ENCODE measurements at regions not wholly inside any gene's neighbourhood (a gene's known extent, or its start where the extent isn't known, plus 50 kb on each side); places are given as distances from the start of the nearest gene placed in this dataset.

GRCh38 chr2:228869636-228870264 lies 401.3 kb downstream of the PID1 start:
- H3K27ac ChIP-seq (ENCODE audit: low read depth in 1 of 2, low read length in 2 of 2): no peak overlapping the region
- Mint-ChIP-seq H3K36me3 (no peaks in the 10 kb centered on the region), H3K9me3 (peaks cover 2 to 17% (median 7%) of the 10 kb centered on the region in 7 donors), H3K27ac (no peak overlapping the region), H3K4me3 (no peak overlapping the region), H3K4me1 (no peaks in the 10 kb centered on the region), H3K27me3 (ENCODE audit: low read depth in 3 of 3) (peaks cover 0 to 2% (median 0%) of the 10 kb centered on the region in 3 donors)
- no peak overlapping the region for H3K4me3 ChIP-seq (replicated peaks in 1 of 3; ENCODE audit: low read depth in 2 of 3, low read length in 3 of 3)
- H3K4me1 ChIP-seq (ENCODE audit: control insufficient read depth in 1 of 2, insufficient read depth in 2 of 2, low read length in 2 of 2): no peaks in the 10 kb centered on the region
- H3K9ac ChIP-seq (ENCODE audit: insufficient read depth, low read length, poor library complexity, severe bottlenecking): no peak overlapping the region
- no peak overlapping the region for H3K4me2 ChIP-seq (replicated peaks; ENCODE audit: extremely low read depth, low read length, poor library complexity, severe bottlenecking)
- H4K20me1 ChIP-seq (ENCODE audit: insufficient read depth, low read length): no peaks in the 10 kb centered on the region
- H3K27me3 ChIP-seq (ENCODE audit: control insufficient read depth in 2 of 2, insufficient read depth in 2 of 2, low read length in 2 of 2): no peaks in the 10 kb centered on the region
- DNase-seq: no peak
- H3K36me3 ChIP-seq (replicated peaks in 1 of 2; ENCODE audit: control insufficient read depth in 1 of 2, insufficient read depth in 2 of 2, low read length in 2 of 2): no peaks in the 10 kb centered on the region
- no peak for TF ChIP-seq CTCF (IDR thresholded peaks at IDR 0.05)
- no peak overlapping the region for H2AFZ ChIP-seq (ENCODE audit: insufficient read depth, low read depth, low read length, poor library complexity, severe bottlenecking)
- H3K9me3 ChIP-seq (replicated peaks in 1 of 2; ENCODE audit: control insufficient read depth in 1 of 2, insufficient read depth in 1 of 2, low read length in 2 of 2): peaks cover 9 to 15% of the 10 kb centered on the region in 2 donors
- intact Hi-C loops (cut with micrococcal nuclease): no loop called here
- no peaks in the 10 kb centered on the region for H3K79me2 ChIP-seq (ENCODE audit: insufficient read depth, low read length)

- 100% methylated on average over 1 of the region's 4 CpGs for WGBS (ENCODE audit: insufficient coverage)
- intact Hi-C loops (cut with micrococcal nuclease): no loop called here
Observed at GRCh38 chr2:228867406-228867805, 403.7 kb downstream of the PID1 start.

More at GRCh38 chr2:228867406-228867805, 403.7 kb downstream of the PID1 start:
- no peak for DNase-seq
- no peak overlapping the region for H3K27ac ChIP-seq (ENCODE audit: low read depth in 1 of 2, low read length in 2 of 2)
- Mint-ChIP-seq H3K27me3 (ENCODE audit: low read depth in 3 of 3) (peaks cover 0 to 2% (median 0%) of the 10 kb centered on the region in 3 donors), H3K27ac (no peak overlapping the region), H3K4me3 (no peak overlapping the region), H3K36me3 (no peaks in the 10 kb centered on the region), H3K4me1 (no peaks in the 10 kb centered on the region), H3K9me3 (peaks cover 2 to 21% (median 6%) of the 10 kb centered on the region in 7 donors)
- TF ChIP-seq CTCF (IDR thresholded peaks at IDR 0.05): no peak
- H3K9ac ChIP-seq (ENCODE audit: insufficient read depth, low read length, poor library complexity, severe bottlenecking): no peak overlapping the region
- no peaks in the 10 kb centered on the region for H3K36me3 ChIP-seq (replicated peaks in 1 of 2; ENCODE audit: control insufficient read depth in 1 of 2, insufficient read depth in 2 of 2, low read length in 2 of 2)
- H3K4me2 ChIP-seq (replicated peaks; ENCODE audit: extremely low read depth, low read length, poor library complexity, severe bottlenecking): no peak overlapping the region
- H3K4me1 ChIP-seq (ENCODE audit: control insufficient read depth in 1 of 2, insufficient read depth in 2 of 2, low read length in 2 of 2): no peaks in the 10 kb centered on the region
- no peak overlapping the region for H2AFZ ChIP-seq (ENCODE audit: insufficient read depth, low read depth, low read length, poor library complexity, severe bottlenecking)
- no peak overlapping the region for H3K4me3 ChIP-seq (replicated peaks in 1 of 3; ENCODE audit: low read depth in 2 of 3, low read length in 3 of 3)
- no peaks in the 10 kb centered on the region for H4K20me1 ChIP-seq (ENCODE audit: insufficient read depth, low read length)
- no peaks in the 10 kb centered on the region for H3K79me2 ChIP-seq (ENCODE audit: insufficient read depth, low read length)
- peaks cover 9 to 12% of the 10 kb centered on the region in 2 donors for H3K9me3 ChIP-seq (replicated peaks in 1 of 2; ENCODE audit: control insufficient read depth in 1 of 2, insufficient read depth in 1 of 2, low read length in 2 of 2)
- no peaks in the 10 kb centered on the region for H3K27me3 ChIP-seq (ENCODE audit: control insufficient read depth in 2 of 2, insufficient read depth in 2 of 2, low read length in 2 of 2)

Measured in CD14-positive monocyte (primary cell).